GM12892 (cell line): ENCODE measurements at regions not wholly inside any gene's neighbourhood (a gene's known extent, or its start where the extent isn't known, plus 50 kb on each side); places are given as distances from the start of the nearest gene placed in this dataset.

Source experiments
- POLR2A ChIP-seq: IDR thresholded peaks from 2 replicates; pipeline ENCODE4 v1.6.1; 2011; ENCODE audit warnings: low read depth, low read length, control low read depth
- POLR2AphosphoS5 ChIP-seq: IDR thresholded peaks from 2 replicates; pipeline ENCODE4 v1.6.1; 2011; ENCODE audit warnings: low read depth, low read length, control low read depth

DNA sequence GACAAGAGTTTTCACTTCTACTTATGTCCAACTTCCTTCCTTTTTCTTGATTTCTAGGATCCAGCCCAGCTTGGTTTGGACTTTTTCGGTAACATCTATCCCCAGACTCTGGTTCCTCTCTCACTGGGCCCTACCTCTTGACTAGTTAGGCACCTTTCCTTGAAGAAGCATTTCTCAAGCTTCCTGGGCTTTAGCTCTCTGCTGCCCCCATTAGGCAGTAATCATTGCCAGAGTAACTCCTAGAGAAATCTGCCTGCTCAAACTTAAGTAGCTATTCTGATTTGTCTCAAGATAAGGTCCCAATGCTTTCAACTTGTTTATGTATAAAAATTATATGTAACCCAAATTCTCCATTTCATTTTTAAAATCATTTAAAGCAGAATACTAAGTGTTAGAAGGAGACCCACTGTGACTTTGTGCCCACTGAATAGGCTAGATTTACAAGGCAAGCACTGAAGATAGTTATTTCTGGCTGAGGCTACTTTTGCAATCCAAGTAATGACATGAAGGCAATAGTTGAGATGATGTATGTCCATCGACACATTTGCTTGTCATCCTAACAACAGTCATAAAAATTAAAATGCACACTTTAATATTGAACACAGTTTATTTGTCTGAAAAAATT is 275.0 kb upstream of the G2E3 start:
- no peak for TF ChIP-seq POLR2AphosphoS5
- no peak for TF ChIP-seq POLR2A
